Natural killer cell (primary cell): ENCODE measurements at regions not wholly inside any gene's neighbourhood (a gene's known extent, or its start where the extent isn't known, plus 50 kb on each side); places are given as distances from the start of the nearest gene placed in this dataset.

Source experiments
- ATAC-seq, 3 donors: fragments of 150-1000 bp in 2 of 3; fragments of 200-7000 bp in 1 of 3; cut with Tn5 transposase; 1 replicate in 1 of 3; 2 replicates in 2 of 3; pipeline ENCODE4 v1.10.0; 2021; ENCODE audit warnings: mild to moderate bottlenecking in 2 of 3, moderate library complexity in 2 of 3
- DNase-seq, 2 donors: peaks; one replicate each; pipeline versions ENCODE4 v3.0.0 to v3.0.0-alpha.2; 2013 to 2021; ENCODE audit warnings: mixed read lengths in 1 of 2
- H3K27ac ChIP-seq: one replicate; pipeline ENCODE4 v1.5.1; 2013; ENCODE audit warnings: mild to moderate bottlenecking, low read length
- H3K27me3 ChIP-seq: one replicate; pipeline ENCODE4 v1.6.1; 2013; ENCODE audit warnings: low read length; ENCODE audit not compliant: control insufficient read depth, insufficient read depth
- H3K36me3 ChIP-seq: one replicate; pipeline ENCODE4 v1.6.1; 2013; ENCODE audit warnings: low read length; ENCODE audit not compliant: control insufficient read depth, insufficient read depth
- H3K4me1 ChIP-seq: one replicate; pipeline ENCODE4 v1.6.1; 2013; ENCODE audit warnings: low read length; ENCODE audit not compliant: control insufficient read depth, insufficient read depth
- H3K4me3 ChIP-seq: one replicate; pipeline ENCODE4 v1.5.1; 2013; ENCODE audit warnings: low read length
- H3K9me3 ChIP-seq: one replicate; pipeline ENCODE4 v1.6.1; 2013; ENCODE audit warnings: low read length; ENCODE audit not compliant: control insufficient read depth, insufficient read depth
- H3K27ac Mint-ChIP-seq, 2 donors: one replicate each; pipeline ENCODE4 v1.8.0; 2022; ENCODE audit warnings: mild to moderate bottlenecking in 2 of 2, mixed read lengths in 2 of 2, moderate library complexity in 1 of 2
- H3K27me3 Mint-ChIP-seq, 2 donors: one replicate each; pipeline ENCODE4 v1.8.0; 2022; ENCODE audit warnings: low read depth in 2 of 2, mixed read lengths in 2 of 2
- H3K36me3 Mint-ChIP-seq: one replicate; pipeline ENCODE4 v1.8.0; 2022; ENCODE audit warnings: mixed read lengths
- H3K4me1 Mint-ChIP-seq, 2 donors: one replicate each; pipeline ENCODE4 v1.8.0; 2022; ENCODE audit warnings: mixed read lengths in 2 of 2
- H3K4me3 Mint-ChIP-seq: one replicate; pipeline ENCODE4 v1.8.0; 2022; ENCODE audit warnings: mild to moderate bottlenecking, moderate library complexity, mixed read lengths
- H3K9me3 Mint-ChIP-seq, 2 donors: one replicate each; pipeline ENCODE4 v1.8.0; 2022; ENCODE audit warnings: mixed read lengths in 2 of 2
- WGBS: methylation state at CpG from one replicate; pipeline ENCODE4 v1.1.7; 2013; ENCODE audit warnings: missing lambda C conversion rate; ENCODE audit not compliant: insufficient coverage; 5-methylcytosine and 5-hydroxymethylcytosine counted together
- intact Hi-C: fragments of 100-400 bp; cut with micrococcal nuclease; formaldehyde crosslinking; loops from one replicate; pipeline ENCODE4 v1.14.2; 2022
- TF ChIP-seq, protein P1 (sequence below): fragments of 200-600 bp; IDR thresholded peaks from one replicate; pipeline ENCODE4 v1.8.0; 2022; ENCODE audit warnings: antibody characterized with exemption

DNA sequence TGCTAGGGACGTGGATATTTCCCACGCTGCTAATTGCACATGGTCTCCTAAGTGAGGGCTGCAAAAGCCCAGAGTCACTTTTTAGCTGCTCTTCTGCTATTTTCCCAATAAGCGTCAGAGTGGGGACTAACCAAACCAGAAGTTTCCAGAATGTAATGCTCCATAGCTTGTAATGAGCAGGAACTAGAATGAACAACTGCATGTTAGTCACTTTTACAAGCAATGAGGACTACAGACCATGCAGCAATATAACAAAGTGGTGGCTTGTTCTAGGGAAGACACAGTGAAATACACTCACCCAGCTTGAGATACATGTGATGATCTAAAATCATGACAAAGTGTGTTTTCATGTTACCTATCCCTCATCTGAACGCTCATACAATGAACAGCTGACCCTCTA, 314.1 kb upstream of the SGK1 start:
- Histone ChIP-seq H3K36me3 (no peaks in the 10 kb centered on the region), H3K4me3 (no peak overlapping the region), H3K9me3 (no peaks in the 10 kb centered on the region), H3K27ac (no peak overlapping the region), H3K27me3 (no peaks in the 10 kb centered on the region), H3K4me1 (peaks cover 9% of the 10 kb centered on the region)
- no peak for ATAC-seq
- Mint-ChIP-seq H3K4me1 (peaks cover 14 to 18% of the 10 kb centered on the region in 2 donors), H3K4me3 (no peak overlapping the region), H3K27me3 (peaks cover 8 to 13% of the 10 kb centered on the region in 2 donors), H3K27ac (no peak overlapping the region), H3K9me3 (no peaks in the 10 kb centered on the region), H3K36me3 (no peaks in the 10 kb centered on the region)
- DNase-seq: no peak
- TF ChIP-seq, protein P1, sequence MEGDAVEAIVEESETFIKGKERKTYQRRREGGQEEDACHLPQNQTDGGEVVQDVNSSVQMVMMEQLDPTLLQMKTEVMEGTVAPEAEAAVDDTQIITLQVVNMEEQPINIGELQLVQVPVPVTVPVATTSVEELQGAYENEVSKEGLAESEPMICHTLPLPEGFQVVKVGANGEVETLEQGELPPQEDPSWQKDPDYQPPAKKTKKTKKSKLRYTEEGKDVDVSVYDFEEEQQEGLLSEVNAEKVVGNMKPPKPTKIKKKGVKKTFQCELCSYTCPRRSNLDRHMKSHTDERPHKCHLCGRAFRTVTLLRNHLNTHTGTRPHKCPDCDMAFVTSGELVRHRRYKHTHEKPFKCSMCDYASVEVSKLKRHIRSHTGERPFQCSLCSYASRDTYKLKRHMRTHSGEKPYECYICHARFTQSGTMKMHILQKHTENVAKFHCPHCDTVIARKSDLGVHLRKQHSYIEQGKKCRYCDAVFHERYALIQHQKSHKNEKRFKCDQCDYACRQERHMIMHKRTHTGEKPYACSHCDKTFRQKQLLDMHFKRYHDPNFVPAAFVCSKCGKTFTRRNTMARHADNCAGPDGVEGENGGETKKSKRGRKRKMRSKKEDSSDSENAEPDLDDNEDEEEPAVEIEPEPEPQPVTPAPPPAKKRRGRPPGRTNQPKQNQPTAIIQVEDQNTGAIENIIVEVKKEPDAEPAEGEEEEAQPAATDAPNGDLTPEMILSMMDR: no peak
- 90% methylated on average over 4 of the region's 4 CpGs for WGBS
- intact Hi-C loops: no loop called here

DNA sequence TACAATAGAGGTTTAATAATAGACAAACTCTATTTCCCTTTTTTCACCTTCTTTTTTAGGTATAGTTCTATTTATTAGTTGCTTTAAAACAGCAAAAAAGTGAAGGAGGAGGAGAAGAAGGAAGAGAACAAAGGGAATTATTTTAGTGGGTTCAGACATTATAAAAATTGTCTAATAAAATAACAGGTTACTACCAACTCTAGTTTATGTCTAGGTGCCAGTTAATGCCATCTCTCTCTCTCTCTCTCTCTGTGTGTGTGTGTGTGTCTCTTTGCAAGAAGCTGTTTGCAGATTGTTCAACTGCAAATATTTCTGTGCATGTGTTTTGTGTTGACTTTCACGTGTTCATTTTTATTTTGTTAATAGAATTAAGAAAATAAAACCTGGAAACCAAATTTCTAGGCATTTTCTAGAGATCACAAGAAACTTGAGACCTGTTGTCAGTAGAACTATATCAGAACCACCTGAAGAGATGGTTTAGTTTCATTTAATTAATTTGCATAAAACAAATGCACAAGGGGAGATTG, 313.5 kb upstream of the SGK1 start:
- WGBS: 100% methylated on average over 1 of the region's 1 CpG
- H3K9me3 Mint-ChIP-seq: no peaks in the 10 kb centered on the region
- no peak overlapping the region for H3K4me3 ChIP-seq
- peaks cover 14 to 18% of the 10 kb centered on the region in 2 donors for H3K4me1 Mint-ChIP-seq
- intact Hi-C loops: no loop called here
- DNase-seq (no peak), ATAC-seq (no peak)
- no peak overlapping the region for H3K4me3 Mint-ChIP-seq
- H3K36me3 ChIP-seq: no peaks in the 10 kb centered on the region
- H3K27ac Mint-ChIP-seq: no peak overlapping the region
- no peaks in the 10 kb centered on the region for H3K27me3 ChIP-seq
- H3K4me1 ChIP-seq: peaks cover 9% of the 10 kb centered on the region
- no peaks in the 10 kb centered on the region for H3K36me3 Mint-ChIP-seq
- TF ChIP-seq, protein P1: no peak
- H3K27me3 Mint-ChIP-seq: peaks cover 6 to 13% of the 10 kb centered on the region in 2 donors
- H3K9me3 ChIP-seq: no peaks in the 10 kb centered on the region
- H3K27ac ChIP-seq: no peak overlapping the region

DNA sequence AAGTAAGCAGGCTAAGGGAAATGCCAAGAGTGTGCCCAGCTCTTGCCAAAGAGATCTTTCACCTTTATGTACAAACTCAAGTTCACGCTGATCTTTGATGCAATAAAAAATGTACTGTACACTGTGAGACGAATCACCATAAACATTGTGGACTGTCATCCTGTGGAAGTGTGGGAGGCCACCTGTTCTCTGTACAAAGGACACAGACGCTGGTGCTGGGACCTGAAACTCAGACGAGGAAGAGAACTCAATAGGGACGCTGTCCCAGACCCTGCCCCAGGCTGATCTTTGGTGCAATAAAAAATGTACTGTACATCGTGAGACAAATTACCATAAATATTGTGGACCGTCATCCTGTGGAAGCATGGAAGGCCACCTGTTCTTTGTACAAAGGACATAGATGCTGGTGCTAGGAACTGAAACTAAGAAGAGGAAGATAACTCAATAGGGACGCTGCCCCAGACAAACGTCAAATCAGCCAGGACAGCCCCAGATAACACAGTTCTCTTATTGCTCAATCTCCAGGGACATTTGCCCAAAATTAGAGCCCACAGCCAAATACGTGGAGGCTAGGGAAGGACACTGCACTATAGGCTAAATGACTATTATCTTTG, 312.7 kb upstream of the SGK1 start:
- no peak overlapping the region for H3K27ac Mint-ChIP-seq
- peaks cover 3 to 13% of the 10 kb centered on the region in 2 donors for H3K27me3 Mint-ChIP-seq
- ATAC-seq (no peak), DNase-seq (no peak)
- H3K4me3 Mint-ChIP-seq: no peak overlapping the region
- H3K9me3 Mint-ChIP-seq: no peaks in the 10 kb centered on the region
- TF ChIP-seq, protein P1: no peak
- H3K36me3 ChIP-seq: no peaks in the 10 kb centered on the region
- intact Hi-C loops: no loop called here
- peaks cover 14 to 18% of the 10 kb centered on the region in 2 donors for H3K4me1 Mint-ChIP-seq
- H3K27ac ChIP-seq: no peak overlapping the region
- WGBS: 33% methylated on average over 10 of the region's 10 CpGs
- no peaks in the 10 kb centered on the region for H3K27me3 ChIP-seq
- H3K9me3 ChIP-seq: no peaks in the 10 kb centered on the region
- no peak overlapping the region for H3K4me3 ChIP-seq
- peaks cover 9% of the 10 kb centered on the region for H3K4me1 ChIP-seq
- no peaks in the 10 kb centered on the region for H3K36me3 Mint-ChIP-seq

DNA sequence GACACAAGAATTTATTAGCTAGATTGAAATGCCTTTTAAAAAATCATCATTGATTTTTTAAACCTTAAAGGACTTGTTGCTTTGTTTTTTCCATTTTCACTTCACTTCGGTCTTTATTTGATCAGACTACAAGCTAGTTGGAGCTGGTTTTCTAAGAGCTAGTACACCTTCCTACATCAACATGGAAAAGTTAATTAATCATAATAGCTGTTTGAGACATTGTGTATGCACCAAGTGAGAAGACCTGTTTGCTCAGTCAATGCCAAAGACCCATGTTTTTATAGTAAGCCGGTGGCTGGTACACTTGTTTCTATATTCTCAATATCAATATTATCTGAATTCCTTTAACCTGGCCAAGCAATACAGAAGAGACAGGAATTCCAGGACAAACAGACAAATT, 310.2 kb upstream of the SGK1 start:
- no peak for ATAC-seq
- intact Hi-C loops: no loop called here
- TF ChIP-seq, protein P1: no peak

More for the DNA sequence above, 310.2 kb upstream of the SGK1 start:
- no peaks in the 10 kb centered on the region for H3K27me3 ChIP-seq
- peaks cover 5% of the 10 kb centered on the region for H3K4me1 ChIP-seq
- Mint-ChIP-seq H3K9me3 (no peaks in the 10 kb centered on the region), H3K36me3 (no peaks in the 10 kb centered on the region), H3K4me3 (no peak overlapping the region), H3K27ac (no peak overlapping the region), H3K4me1 (peaks cover 12 to 15% of the 10 kb centered on the region in 2 donors), H3K27me3 (peaks cover 5 to 13% of the 10 kb centered on the region in 2 donors)
- no peak overlapping the region for H3K4me3 ChIP-seq
- no peak overlapping the region for H3K27ac ChIP-seq
- DNase-seq: no peak
- no peaks in the 10 kb centered on the region for H3K36me3 ChIP-seq
- WGBS: 100% methylated on average over 1 of the region's 2 CpGs
- H3K9me3 ChIP-seq: no peaks in the 10 kb centered on the region
